GM18511 (cell line): ENCODE measurements at regions not wholly inside any gene's neighbourhood (a gene's known extent, or its start where the extent isn't known, plus 50 kb on each side); places are given as distances from the start of the nearest gene placed in this dataset.
"Not testable (repeated sequence)": the region's sequence is repeated elsewhere in the genome, so short reads cannot be mapped to it uniquely, and the experiment has no call there.

Experiments used
- ATAC-seq: cut with Tn5 transposase; IDR thresholded peaks from one replicate; pipeline ENCODE4 v1.9.1; 2021; ENCODE audit warnings: mild to moderate bottlenecking, moderate library complexity; ENCODE audit not compliant: unreplicated experiment

DNA sequence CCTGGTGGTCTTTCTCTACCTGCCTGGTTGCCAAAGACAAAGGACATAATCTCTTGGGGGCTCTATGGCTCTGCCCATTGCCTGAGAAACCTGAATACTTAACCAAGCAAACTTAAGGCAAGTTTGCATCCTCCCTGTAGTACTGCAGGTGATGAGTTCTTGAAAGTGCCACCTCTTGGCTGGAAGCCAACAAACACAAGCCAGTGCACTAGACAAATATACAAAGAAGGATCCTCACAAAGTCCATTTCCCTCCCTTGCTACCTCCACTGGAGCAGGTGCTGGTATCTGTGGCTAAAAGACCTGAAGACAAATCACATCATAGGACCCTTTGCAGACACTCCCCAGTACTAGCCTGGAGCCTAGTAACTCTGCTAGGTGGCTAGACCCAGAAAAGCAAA lies 772.3 kb downstream of the SI start:
- no peak for ATAC-seq

DNA sequence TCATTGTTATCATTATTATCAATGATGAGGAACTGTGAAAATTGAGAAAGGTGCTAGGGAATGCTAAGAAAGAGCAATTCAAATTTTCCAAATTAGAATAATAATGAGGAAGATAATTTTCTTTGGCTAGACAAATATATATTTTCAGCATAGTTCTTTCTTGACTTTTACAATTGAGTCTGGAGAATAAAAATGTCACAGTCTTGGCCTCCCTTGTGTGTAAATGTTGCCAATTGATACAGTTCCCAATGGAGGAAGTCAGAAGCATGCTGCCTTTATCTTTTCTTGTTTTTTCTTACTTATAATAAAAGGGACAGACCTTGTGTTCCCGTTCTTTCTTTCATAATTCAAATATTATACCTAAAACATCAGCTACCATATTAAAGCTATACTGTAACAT lies 774.4 kb downstream of the SI start:
- ATAC-seq, result no peak

DNA sequence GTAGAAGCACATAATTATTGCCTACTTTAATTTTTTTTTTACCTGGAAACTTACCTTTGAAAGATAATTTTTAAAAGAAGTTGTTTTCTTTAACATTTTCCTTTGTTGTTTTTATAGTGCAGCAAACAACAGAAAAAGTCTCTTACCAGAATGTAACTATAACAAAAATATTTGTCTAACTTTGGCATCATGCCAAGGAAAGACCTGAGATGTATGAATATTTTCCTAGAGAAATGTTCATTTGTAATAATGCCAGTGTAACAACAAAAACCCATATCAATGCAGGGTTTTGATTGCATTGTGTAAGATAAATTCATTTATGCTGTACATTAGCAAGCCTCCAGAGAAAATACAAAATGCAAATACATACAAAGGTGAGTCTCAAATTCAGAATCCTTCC lies 775.7 kb downstream of the SI start:
- ATAC-seq, result no peak

DNA sequence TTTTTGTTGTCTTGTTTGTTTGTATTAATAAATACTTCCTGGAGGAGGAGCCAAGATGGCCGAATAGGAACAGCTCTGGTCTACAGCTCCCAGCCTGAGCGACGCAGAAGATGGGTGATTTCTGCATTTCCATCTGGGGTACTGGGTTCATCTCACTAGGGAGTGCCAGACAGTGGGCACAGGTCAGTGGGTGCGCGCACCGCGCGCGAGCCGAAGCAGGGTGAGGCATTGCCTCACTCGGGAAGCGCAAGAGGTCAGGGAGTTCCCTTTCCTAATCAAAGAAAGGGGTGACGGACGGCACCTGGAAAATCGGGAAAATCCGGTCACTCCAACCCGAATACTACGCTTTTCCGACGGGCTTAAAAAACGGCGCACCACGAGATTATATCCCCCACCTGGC lies 786.8 kb downstream of the SI start:
- ATAC-seq, result not testable (repeated sequence)

DNA sequence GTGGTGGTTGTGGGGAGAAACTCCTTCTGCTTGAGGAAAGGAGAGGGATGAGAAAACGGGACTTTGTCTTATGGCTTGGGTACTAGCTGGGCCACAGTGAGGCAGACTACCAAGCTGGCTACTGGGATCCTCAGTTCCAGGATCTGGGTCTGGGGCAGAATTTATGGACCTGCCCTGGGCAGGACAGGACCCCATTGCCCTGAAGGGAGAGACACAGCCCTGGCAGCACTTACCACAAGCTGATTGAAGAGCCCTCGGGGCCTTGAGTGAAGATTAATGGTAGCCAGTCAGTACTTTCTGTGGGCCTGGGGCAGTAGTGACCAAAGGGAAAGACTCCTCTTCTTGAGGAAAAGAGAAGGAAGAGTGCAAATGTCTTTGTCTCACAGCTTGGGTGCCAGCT lies 799.7 kb downstream of the SI start:
- no peak for ATAC-seq

DNA sequence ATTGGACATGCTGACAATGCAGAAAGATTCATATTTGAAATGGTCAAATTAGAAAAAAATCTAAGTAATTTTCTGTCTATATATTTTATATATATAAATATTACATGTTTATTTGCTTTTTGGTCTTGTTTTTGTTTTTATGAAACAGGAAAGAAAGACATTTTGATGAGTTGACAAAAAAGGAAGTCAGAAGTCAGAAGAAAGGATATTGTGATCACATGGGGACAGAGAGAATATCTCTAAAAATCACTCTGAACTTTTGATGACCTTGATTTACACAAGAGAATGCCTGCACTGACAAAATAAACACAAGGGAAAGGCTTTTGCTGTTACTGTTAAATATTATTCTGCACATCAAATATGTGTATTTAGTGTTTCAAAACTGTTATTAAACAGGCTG lies 811.2 kb downstream of the SI start:
- ATAC-seq, result no peak

DNA sequence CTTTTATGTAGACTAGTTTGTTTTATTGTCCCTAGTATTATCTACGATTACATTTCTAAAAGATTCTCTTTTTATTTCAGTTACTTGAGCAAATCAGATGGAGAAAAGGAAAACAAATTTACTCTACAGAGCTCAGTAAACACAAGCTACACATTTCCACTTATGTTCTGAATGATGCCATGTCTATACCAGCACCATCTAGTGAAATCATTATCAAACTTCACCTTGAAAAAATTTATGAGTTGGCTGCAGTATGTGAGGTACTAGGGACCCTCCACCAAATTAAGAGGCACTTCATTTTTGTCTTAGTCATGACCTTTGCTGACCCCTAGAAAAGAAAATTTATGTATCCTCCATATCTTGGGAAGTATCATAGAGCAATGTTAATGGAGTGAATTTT lies 827.4 kb downstream of the SI start:
- no peak for ATAC-seq

DNA sequence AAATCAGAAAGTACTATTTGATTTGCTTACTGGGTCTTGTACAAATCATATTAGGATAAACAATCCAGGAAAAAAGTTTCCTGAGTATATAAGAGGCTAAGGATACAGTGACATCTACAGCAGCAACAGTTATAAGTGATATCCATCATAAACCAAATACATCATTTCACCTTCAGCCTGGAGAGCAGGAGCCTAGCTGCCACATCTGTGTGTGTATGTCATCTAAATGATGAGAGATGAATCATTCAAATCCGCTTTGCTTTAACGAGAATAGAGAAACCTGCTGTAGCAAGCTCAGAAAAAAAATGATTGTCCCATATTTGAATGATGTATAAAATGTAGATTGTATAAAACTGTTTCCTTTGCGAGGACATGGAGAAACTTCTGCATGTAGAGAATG lies 841.4 kb downstream of the SI start:
- ATAC-seq, result no peak

DNA sequence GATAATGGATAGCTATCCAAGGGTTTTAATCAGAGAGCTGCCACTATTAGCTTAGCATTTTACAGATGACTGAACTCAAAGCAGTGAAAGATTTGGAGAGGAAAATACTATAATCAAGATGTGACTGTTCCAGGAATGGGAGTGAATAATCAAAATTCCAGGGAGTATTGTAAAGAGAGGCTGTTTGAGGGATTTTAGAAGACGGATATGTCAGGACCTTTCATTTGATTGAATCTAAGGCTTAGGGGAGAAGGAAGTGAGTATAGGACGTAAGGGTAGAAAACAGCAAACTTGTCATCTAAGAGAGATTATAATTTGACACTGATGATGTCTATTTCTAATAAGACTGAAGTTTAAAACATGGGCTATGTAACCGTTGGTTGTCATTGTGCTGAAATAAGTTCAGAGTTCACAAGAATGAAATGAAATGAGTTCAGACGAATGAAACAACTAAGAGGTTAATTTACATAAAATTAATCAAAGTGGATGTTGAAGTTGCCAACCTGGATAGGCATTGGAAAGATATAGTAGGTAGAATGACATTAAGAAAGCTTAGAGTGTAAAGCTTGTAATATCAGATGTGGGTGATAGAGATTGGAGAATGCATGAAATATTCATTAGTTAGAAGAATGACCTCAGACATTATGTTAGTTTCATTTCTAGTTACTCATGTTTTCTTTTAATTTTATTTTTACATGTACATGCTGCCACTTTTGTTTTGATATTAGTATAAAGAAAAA lies 842.8 kb downstream of the SI start:
- ATAC-seq, result no peak

DNA sequence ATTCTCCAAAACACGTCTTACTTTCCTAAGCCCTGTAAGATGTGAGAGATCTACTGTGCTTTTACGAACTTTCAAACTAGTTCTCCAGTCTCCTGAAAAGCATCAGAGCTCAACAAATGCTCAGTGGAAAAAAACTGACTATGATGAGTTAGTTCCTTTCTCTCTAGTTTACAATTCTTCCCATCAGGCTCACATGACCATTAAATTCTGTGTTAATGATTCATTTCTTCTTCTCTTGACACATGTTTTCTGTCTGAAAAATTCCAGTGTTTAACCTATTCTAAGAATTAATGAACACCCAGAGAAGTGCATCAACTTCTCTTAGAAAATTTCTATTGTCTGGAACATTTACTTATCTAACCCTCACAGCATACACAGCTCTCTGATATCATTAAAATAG lies 844.3 kb downstream of the SI start:
- no peak for ATAC-seq

DNA sequence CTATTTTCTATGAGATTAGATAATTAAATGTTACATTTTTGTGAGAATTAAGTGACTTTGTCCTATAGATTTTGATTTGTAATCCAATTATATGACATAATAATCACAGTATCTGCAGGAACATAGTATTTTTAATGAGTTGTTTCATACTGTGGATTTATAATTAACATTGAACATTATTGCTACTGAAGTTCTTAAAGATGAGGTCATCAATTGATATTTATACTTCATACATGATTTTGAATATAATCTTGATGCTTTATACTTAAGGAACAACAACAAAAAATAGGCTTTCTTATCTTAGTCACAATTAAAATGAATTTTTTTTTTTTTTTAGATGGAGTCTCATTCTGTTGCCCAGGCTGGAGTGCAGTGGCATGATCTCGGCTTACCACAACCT lies 846.6 kb downstream of the SI start:
- no peak for ATAC-seq

DNA sequence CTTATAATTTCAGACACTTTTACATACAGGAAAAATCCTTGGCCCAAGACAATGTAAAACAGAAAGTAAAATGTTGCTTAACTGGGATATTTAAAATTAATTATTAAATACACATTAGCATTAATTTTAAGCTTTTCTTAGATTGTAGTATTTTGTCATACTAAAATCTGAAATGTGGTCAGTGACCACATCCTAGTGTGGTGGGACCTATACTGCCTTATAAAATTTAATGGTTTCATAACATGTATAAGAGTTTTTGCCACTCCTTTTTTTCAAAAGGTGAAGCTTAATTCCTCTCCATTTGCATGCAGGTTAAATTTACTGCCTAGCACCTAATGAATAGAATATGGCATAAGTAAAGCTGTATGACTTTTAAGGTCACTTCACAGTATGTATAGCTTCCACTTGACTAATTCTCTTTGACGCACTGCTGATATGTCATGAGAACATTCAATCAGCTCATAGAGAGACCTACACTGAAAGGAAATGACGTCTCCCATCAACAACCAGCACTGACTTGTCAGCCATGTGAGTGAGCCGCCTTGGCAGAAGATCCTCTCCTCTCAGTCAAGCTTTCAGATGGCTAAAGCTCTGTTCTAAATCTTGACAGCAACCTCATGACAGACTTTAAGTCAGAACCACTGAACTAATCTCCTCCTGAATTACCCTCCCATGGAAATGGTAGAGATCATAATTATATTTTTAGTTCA lies 847.8 kb downstream of the SI start:
- ATAC-seq, result no peak

DNA sequence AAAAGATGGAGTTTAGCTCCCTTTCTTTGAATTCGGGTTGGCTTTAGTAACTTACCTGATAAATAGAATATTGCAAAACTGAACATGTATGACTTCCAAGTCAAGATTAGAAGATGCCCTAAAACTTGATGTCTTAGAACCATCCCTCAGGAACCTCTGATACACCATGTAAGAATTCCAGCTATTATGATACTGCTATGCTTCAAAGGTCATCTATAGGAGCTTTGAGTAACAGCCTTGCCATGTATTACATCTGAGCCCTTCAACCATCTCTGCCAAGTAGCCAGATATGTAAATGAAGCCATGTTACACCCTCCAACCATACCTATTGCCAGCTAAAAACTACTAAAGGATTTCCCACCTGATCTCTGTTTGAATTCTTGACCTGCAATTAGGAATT lies 854.2 kb downstream of the SI start:
- ATAC-seq, result no peak

DNA sequence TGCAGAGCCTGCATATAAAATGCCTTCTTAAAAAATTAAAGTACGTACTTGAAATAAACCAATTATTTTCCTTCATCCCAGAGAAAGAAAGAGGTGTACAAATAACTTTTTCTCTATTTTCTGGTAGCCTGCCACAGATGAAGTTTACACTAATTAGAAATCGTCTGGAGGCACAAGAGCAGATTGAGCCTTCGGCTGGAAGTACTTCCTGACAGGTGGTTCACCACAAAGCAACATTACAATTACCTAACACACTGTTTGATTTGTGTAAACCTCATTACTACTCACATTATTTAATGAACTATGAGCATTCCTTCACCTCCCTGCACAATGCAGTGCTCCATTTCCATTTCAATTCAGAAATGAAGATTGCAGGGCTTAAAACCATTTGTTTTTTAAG lies 856.1 kb downstream of the SI start:
- no peak for ATAC-seq

DNA sequence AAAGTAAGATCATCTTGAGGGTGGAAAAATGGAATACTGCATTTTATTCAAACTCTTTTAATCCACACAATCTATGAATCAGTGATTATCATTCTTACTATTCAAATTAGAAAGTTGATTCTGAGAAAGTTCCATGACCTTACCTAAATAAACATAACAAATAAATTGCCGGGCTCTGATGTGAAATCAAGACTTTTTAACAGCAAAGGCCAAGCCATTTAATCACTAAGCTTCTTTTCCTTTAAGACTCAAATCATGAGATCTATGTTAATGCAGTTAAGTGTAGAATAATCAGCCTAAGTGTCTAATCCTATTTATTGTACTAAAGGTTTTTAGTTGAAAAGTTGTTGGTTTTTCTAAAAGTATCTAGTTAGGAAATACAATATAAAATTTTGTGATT lies 857.0 kb downstream of the SI start:
- no peak for ATAC-seq

DNA sequence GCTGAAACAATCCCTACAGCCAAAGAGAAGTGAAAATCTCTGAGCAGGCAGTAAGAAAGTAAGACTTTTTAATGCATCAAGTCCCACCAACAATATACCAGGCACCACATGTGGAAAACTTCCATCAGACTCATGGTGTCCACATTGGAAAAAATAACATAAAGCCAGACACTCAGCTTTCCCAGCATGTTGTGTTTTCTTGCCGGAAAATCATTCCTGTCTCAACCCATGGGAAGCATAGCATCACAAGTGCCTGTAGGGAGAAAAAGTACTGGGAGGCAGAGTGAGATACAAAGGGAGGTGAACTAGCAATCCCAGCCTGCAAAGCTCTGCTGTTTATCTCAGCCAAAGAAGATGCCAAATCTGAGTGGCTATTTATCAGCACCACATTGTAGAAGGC lies 868.9 kb downstream of the SI start:
- no peak for ATAC-seq

DNA sequence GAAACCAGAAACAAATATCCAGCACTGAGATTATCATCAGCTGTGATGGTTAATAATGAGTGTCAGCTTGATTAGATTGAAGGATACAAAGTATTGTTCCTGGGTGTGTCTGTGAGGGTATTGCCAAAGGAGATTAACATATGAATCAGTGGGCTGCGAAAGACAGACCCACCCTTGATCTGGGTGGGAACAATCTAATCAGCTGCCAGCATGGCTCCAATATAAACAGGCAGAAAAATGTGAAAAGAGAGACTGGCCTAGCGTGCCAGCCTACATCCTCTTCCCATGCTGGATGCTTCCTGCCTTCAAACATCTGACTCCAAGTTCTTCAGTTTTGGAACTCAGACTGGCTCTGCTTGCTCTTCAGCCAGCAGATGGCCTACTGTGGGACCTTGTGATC lies 869.5 kb downstream of the SI start:
- no peak for ATAC-seq

DNA sequence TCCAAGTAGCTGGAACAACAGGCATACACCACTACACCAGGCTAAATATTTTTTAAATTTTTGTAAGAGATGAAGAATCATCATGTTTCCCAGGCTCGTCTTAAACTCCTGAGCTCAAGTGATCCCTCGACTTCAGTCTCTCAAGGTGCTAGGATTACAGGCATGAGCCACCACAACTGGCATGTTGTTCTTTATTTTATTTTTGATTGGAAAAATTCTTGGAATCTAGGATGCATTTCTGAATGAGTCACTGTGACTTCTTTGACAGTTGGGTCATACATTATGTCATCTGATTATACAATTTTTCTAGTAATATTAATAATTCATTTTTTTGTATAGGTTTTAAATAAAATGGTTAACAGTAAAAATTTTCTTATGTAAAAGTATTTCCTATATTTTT lies 870.2 kb downstream of the SI start:
- ATAC-seq, result no peak

DNA sequence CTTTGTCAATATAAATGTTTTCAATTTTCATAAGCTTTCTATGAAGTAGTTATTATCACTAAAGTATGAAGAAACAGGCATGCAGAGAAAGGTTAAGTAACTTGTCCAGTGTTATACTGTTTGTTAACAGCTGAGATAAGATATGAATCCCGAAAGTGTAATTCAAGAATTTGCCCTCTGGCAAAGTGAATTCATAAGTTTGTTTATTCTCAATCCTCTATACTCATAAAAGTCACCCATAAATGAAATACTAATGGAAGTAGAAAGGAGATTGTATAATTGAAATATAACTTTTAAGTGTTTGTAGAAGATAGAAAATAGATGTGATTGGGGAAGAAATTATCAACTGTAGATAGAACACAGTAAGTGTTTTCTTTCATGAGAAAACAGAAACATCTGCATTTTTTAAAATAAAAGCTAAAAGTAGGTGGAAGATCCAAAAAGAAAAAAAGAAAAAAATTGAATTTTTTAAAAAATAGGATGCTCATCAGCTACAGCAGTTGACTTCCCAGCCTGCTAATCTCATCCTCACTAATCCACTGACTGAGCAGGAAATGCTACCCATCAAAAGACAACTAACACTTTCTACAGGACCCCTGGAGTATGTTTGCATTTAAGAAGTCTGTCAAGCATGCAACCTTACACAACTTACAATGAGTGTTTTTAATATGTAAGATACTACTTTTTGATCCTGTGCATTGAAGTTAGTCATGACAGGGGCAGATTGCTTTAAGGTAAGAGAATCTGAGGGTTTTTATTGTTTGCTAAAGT lies 878.1 kb downstream of the SI start:
- ATAC-seq, result no peak

DNA sequence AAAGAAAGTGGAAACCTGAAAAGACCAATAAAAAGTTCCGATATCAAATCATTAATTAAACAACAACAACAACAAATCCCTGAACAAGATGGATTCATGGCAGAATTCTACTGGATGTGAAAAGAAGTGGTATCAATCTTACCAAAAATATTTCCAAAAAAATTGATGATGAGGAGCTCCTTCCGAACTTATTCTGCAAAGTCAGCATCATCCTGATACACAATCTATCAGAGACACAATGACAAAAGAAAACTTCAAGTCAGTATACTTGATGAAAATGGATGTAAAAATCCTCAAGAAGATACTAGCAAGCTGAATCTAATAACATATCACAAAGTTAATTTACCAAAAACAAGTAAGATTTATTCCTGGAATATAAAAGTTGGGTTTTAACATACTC lies 881.8 kb downstream of the SI start:
- no peak for ATAC-seq

DNA sequence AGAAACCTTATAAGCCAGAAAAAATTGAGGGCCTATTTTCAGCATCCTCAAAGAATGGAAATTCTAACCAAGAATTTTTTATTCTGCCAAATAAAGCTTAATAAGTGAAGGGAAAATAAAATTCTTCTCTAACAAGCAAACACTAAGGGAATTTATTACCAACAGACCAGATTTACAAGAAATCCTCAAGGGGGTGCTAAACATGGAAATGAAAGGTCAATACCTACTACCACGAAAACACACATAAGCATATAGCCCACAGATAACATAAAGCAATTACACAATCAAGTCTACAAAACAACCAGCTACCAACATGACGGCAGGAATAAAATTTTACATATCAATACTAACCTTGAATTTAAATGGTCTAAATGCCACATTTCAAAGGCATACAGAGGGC lies 883.5 kb downstream of the SI start:
- ATAC-seq, result no peak

DNA sequence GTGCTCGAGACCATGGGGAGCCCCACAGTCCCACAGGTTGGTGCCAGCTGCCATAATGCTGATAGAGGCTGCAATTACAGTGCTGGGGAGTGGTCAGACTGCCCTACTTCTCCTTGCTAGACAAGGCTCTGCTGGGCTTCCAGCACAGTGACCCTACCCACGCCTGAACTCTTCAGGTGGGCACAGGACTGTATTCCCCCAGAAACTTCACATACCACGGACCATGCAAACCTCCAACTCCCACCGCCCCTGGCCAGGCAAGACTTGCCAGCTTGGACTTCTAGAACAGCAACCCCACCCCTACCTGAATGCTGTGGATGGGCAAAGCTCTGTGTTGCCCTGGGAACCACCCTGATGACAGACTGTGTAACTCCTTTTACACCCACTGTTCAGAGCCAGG lies 885.3 kb downstream of the SI start:
- ATAC-seq, result no peak
